ENCODE measurements at regions not wholly inside any gene's neighbourhood (a gene's known extent, or its start where the extent isn't known, plus 50 kb on each side); places are given as distances from the start of the nearest gene placed in this dataset.

- TF ChIP-seq, protein P1, sequence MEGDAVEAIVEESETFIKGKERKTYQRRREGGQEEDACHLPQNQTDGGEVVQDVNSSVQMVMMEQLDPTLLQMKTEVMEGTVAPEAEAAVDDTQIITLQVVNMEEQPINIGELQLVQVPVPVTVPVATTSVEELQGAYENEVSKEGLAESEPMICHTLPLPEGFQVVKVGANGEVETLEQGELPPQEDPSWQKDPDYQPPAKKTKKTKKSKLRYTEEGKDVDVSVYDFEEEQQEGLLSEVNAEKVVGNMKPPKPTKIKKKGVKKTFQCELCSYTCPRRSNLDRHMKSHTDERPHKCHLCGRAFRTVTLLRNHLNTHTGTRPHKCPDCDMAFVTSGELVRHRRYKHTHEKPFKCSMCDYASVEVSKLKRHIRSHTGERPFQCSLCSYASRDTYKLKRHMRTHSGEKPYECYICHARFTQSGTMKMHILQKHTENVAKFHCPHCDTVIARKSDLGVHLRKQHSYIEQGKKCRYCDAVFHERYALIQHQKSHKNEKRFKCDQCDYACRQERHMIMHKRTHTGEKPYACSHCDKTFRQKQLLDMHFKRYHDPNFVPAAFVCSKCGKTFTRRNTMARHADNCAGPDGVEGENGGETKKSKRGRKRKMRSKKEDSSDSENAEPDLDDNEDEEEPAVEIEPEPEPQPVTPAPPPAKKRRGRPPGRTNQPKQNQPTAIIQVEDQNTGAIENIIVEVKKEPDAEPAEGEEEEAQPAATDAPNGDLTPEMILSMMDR (IDR thresholded peaks at IDR 0.05): no peak
- TF ChIP-seq POLR2A (IDR thresholded peaks at IDR 0.05): no peak
Measured at GRCh38 chr12:89932954-89933353, 224.3 kb upstream of the ATP2B1 start.
